Kidney (tissue), 13 donors: ENCODE measurements at regions not wholly inside any gene's neighbourhood (a gene's known extent, or its start where the extent isn't known, plus 50 kb on each side); places are given as distances from the start of the nearest gene placed in this dataset.
A peak's percentile ranks its signal among the peaks of the same experiment; 100 is the strongest.

Experiments used
- DNase-seq, 5 donors: peaks; one replicate each; pipeline ENCODE4 v3.0.0-alpha.2; 2013 to 2020
- FAIRE-seq: peaks from 2 replicates; lab custom pipeline; 2012; peaks lifted over from hg19 to GRCh38; lab: Jason Lieb, UNC
- H3K27ac ChIP-seq, 2 donors: one replicate each; pipeline ENCODE4 v1.7.0; 2013; ENCODE audit warnings: low read depth in 2 of 2, low read length in 2 of 2, inconsistent platforms in 1 of 2
- H3K27me3 ChIP-seq: one replicate; pipeline ENCODE4 v1.7.1; 2013; ENCODE audit warnings: low read length, inconsistent platforms; ENCODE audit not compliant: control insufficient read depth, insufficient read depth
- H3K36me3 ChIP-seq, 3 donors: one replicate each; pipeline versions ENCODE4 v1.7.0 to v1.7.1; 2013; ENCODE audit warnings: low read length in 3 of 3, control low read depth in 1 of 3, inconsistent platforms in 1 of 3; ENCODE audit not compliant: insufficient read depth in 3 of 3, control insufficient read depth in 2 of 3
- H3K4me1 ChIP-seq, 3 donors: one replicate each; pipeline versions ENCODE4 v1.7.0 to v1.7.1; 2013; ENCODE audit warnings: low read length in 3 of 3, inconsistent platforms in 1 of 3, low read depth in 1 of 3; ENCODE audit not compliant: control insufficient read depth in 2 of 3, insufficient read depth in 2 of 3
- H3K4me3 ChIP-seq, 3 donors: one replicate each; pipeline versions ENCODE4 v1.7.0 to v1.8.1; 2013; ENCODE audit warnings: low read length in 3 of 3, control low read depth in 1 of 3, inconsistent platforms in 1 of 3
- H3K9ac ChIP-seq, 3 donors: one replicate each; pipeline versions ENCODE4 v1.7.0 to v1.7.1; 2013; ENCODE audit warnings: low read length in 3 of 3, control low read depth in 1 of 3, inconsistent platforms in 1 of 3
- H3K9me3 ChIP-seq, 3 donors: one replicate each; pipeline versions ENCODE4 v1.7.0 to v1.7.1; 2013; ENCODE audit warnings: low read length in 3 of 3, control low read depth in 1 of 3, inconsistent platforms in 1 of 3; ENCODE audit not compliant: control insufficient read depth in 2 of 3, insufficient read depth in 1 of 3
- CTCF ChIP-seq: IDR thresholded peaks from 3 replicates; pipeline ENCODE4 v1.5.1; 2012; ENCODE audit warnings: mild to moderate bottlenecking, moderate library complexity, borderline replicate concordance; ENCODE audit not compliant: insufficient read depth; ENCODE audit errors: extremely low read depth
- intact Hi-C: fragments of 100-400 bp; cut with DNase I; formaldehyde crosslinking; loops from one replicate; pipeline ENCODE4 v1.11.1; 2022
- donor health status: control.
- donor health status: control.
- donor health status: control.
- donor health status: control.
- donor health status: control.
- donor health status: DM: yes; HTN: yes; CAD: no.
- donor health status: Normal renal cell carcinoma (clear cell type).

- Histone ChIP-seq H3K36me3 (no peaks in the 10 kb centered on the region), H3K27ac (no peak overlapping the region), H3K4me1 (peaks cover 0 to 8% (median 0%) of the 10 kb centered on the region in 3 donors), H3K27me3 (no peaks in the 10 kb centered on the region), H3K9me3 (no peaks in the 10 kb centered on the region), H3K9ac (no peak overlapping the region), H3K4me3 (no peak overlapping the region)
- intact Hi-C loops = no loop called here
- no peak for DNase-seq
- no peak for FAIRE-seq
- no peak for TF ChIP-seq CTCF
Observed at GRCh38 chr13:34417896-34418295, 524.2 kb upstream of the NBEA start.

GRCh38 chr13:34419025-34419424, 523.0 kb upstream of the NBEA start:
- no peaks in the 10 kb centered on the region for H3K36me3 ChIP-seq
- TF ChIP-seq CTCF = no peak
- H3K9ac ChIP-seq = no peak overlapping the region
- FAIRE-seq (no peak), DNase-seq (peak in 4 of 5 donors; percentile 28 to 71 (median 51))
- no peaks in the 10 kb centered on the region for H3K27me3 ChIP-seq
- H3K4me3 ChIP-seq = no peak overlapping the region
- intact Hi-C loops = no loop called here
- H3K27ac ChIP-seq = no peak overlapping the region
- H3K9me3 ChIP-seq = no peaks in the 10 kb centered on the region
- peaks cover 0 to 5% (median 0%) of the 10 kb centered on the region in 3 donors for H3K4me1 ChIP-seq

- Histone ChIP-seq H3K4me1 (no peaks in the 10 kb centered on the region), H3K4me3 (no peak overlapping the region), H3K27me3 (no peaks in the 10 kb centered on the region), H3K27ac (no peak overlapping the region), H3K36me3 (no peaks in the 10 kb centered on the region), H3K9ac (no peak overlapping the region), H3K9me3 (no peaks in the 10 kb centered on the region)
- FAIRE-seq (no peak), DNase-seq (no peak)
- intact Hi-C loops = no loop called here
- TF ChIP-seq CTCF = no peak
Observed at GRCh38 chr13:34419755-34420154, 522.3 kb upstream of the NBEA start.

- Histone ChIP-seq H3K36me3 (no peaks in the 10 kb centered on the region), H3K4me1 (no peaks in the 10 kb centered on the region), H3K4me3 (no peak overlapping the region), H3K27ac (no peak overlapping the region), H3K9ac (no peak overlapping the region), H3K9me3 (no peaks in the 10 kb centered on the region), H3K27me3 (no peaks in the 10 kb centered on the region)
- DNase-seq (no peak), FAIRE-seq (no peak)
- intact Hi-C loops = no loop called here
- no peak for TF ChIP-seq CTCF
Observed at GRCh38 chr13:34420702-34421346, 521.2 kb upstream of the NBEA start.
